ENCODE measurements at regions not wholly inside any gene's neighbourhood (a gene's known extent, or its start where the extent isn't known, plus 50 kb on each side); places are given as distances from the start of the nearest gene placed in this dataset.

GRCh38 chr6:166106076-166106686 is 61.5 kb downstream of the TBXT start:
- DNase-seq, result peak; percentile 61 to 64

- no peak for DNase-seq
Measured at GRCh38 chr6:166105341-166106075, 62.1 kb downstream of the TBXT start.

- DNase-seq, result no peak
Measured at GRCh38 chr6:166104872-166105271, 62.8 kb downstream of the TBXT start.

GRCh38 chr6:166104107-166104506 is 63.5 kb downstream of the TBXT start:
- no peak for DNase-seq

GRCh38 chr6:166101819-166102419 is 65.7 kb downstream of the TBXT start:
- DNase-seq, result no peak

GRCh38 chr6:166097914-166098522 is 69.6 kb downstream of the TBXT start:
- peak; percentile 34 to 44 for DNase-seq

GRCh38 chr6:166087852-166088251 is 79.8 kb downstream of the TBXT start:
- no peak for DNase-seq

- DNase-seq, result no peak
Measured at GRCh38 chr6:166087246-166087645, 80.4 kb downstream of the TBXT start.

GRCh38 chr6:166085500-166085899 is 82.2 kb downstream of the TBXT start:
- DNase-seq, result no peak

GRCh38 chr6:166084951-166085350 is 82.7 kb downstream of the TBXT start:
- no peak for DNase-seq

GRCh38 chr6:166079841-166080240 is 87.8 kb downstream of the TBXT start:
- no peak for DNase-seq

GRCh38 chr6:166078294-166078693 is 89.4 kb downstream of the TBXT start:
- no peak for DNase-seq

GRCh38 chr6:166076625-166077024 is 91.0 kb downstream of the TBXT start:
- no peak for DNase-seq

GRCh38 chr6:166075925-166076324 is 91.7 kb downstream of the TBXT start:
- DNase-seq, result no peak

- no peak for DNase-seq
Measured at GRCh38 chr6:166075186-166075585, 92.5 kb downstream of the TBXT start.

GRCh38 chr6:166073082-166073481 is 94.6 kb downstream of the TBXT start:
- no peak for DNase-seq

GRCh38 chr6:166068768-166069167 is 98.9 kb downstream of the TBXT start:
- DNase-seq, result no peak

GRCh38 chr6:166058064-166058739 is 109.4 kb downstream of the TBXT start:
- DNase-seq, result no peak

GRCh38 chr6:166057431-166057830 is 110.2 kb downstream of the TBXT start:
- no peak for DNase-seq

GRCh38 chr6:166056637-166057036 is 111.0 kb downstream of the TBXT start:
- no peak for DNase-seq

- no peak for DNase-seq
Measured at GRCh38 chr6:166055801-166056200, 111.8 kb downstream of the TBXT start.

GRCh38 chr6:166052837-166053236 is 114.8 kb downstream of the TBXT start:
- DNase-seq, result no peak

GRCh38 chr6:166050559-166050958 is 117.1 kb downstream of the TBXT start:
- no peak for DNase-seq
